IMR-90 (cell line): ENCODE measurements at regions not wholly inside any gene's neighbourhood (a gene's known extent, or its start where the extent isn't known, plus 50 kb on each side); places are given as distances from the start of the nearest gene placed in this dataset.

Experiments
- ATAC-seq: fragments of 200-7000 bp; cut with Tn5 transposase; 2 replicates; pipeline ENCODE4 v1.9.1; 2020; ENCODE audit warnings: low read depth, mild to moderate bottlenecking, moderate library complexity
- BruUV-seq: library from RNA; stranded (reverse); fragments of 400-500 nt; replicated peaks from 2 replicates; lab custom pipeline; 2021; lab: Mats Ljungman, UMichigan
- CTCF ChIA-PET: fragments of 300-600 bp; formaldehyde crosslinking; extraction: SDS; loops from one replicate; lab custom pipeline; 2021; ENCODE audit warnings: antibody characterized with exemption; lab: Yijun Ruan, JAX
- POLR2A ChIA-PET: fragments of 300-600 bp; sonication (Branson Sonifier 250); formaldehyde crosslinking; loops from one replicate; lab custom pipeline; 2022; ENCODE audit warnings: antibody characterized with exemption; ENCODE audit not compliant: unreplicated experiment; lab: Charles Lee
- DNase-seq: peaks from one replicate; pipeline ENCODE4 v3.0.0; 2013
- H2AFZ ChIP-seq: replicated peaks from 2 replicates; pipeline ENCODE3; 2013; ENCODE audit warnings: low read length, mild to moderate bottlenecking; ENCODE audit not compliant: poor library complexity
- H2AK5ac ChIP-seq: 2 replicates; pipeline ENCODE4 v1.6.1; 2013; ENCODE audit warnings: low read depth, low read length, inconsistent platforms
- H2AK9ac ChIP-seq: replicated peaks from 2 replicates; pipeline ENCODE3; 2013; ENCODE audit warnings: mild to moderate bottlenecking, low read depth, low read length, moderate library complexity; ENCODE audit not compliant: poor library complexity
- H2BK120ac ChIP-seq: 2 replicates; pipeline ENCODE4 v1.6.1; 2013; ENCODE audit warnings: low read depth, low read length, inconsistent platforms
- H2BK15ac ChIP-seq: 3 replicates; pipeline ENCODE4 v1.6.1; 2013; ENCODE audit warnings: low read depth, low read length, inconsistent platforms
- H2BK20ac ChIP-seq: 2 replicates; pipeline ENCODE4 v1.6.1; 2013; ENCODE audit warnings: low read depth, mild to moderate bottlenecking, inconsistent platforms, low read length, moderate library complexity
- H2BK5ac ChIP-seq: 2 replicates; pipeline ENCODE4 v1.6.1; 2013; ENCODE audit warnings: mild to moderate bottlenecking, low read depth, low read length, inconsistent platforms; ENCODE audit not compliant: poor library complexity, severe bottlenecking
- H3K14ac ChIP-seq: replicated peaks from 2 replicates; pipeline ENCODE4 v1.6.1; 2013; ENCODE audit warnings: low read depth, low read length, inconsistent platforms
- H3K18ac ChIP-seq: 2 replicates; pipeline ENCODE4 v1.6.1; 2013; ENCODE audit warnings: low read depth, low read length, control low read depth
- H3K23ac ChIP-seq: 2 replicates; pipeline ENCODE4 v1.6.1; 2013; ENCODE audit warnings: low read depth, low read length, inconsistent platforms
- H3K27ac ChIP-seq: 2 replicates; pipeline ENCODE4 v1.5.1; 2013; ENCODE audit warnings: mild to moderate bottlenecking, control low read depth, low read length; ENCODE audit not compliant: insufficient read depth
- H3K27me3 ChIP-seq: 2 replicates; pipeline ENCODE4 v1.6.1; 2013; ENCODE audit warnings: low read length; ENCODE audit not compliant: control insufficient read depth, insufficient read depth
- H3K36me3 ChIP-seq: 2 replicates; pipeline ENCODE4 v1.6.1; 2013; ENCODE audit warnings: low read length, mixed read lengths; ENCODE audit not compliant: control insufficient read depth, insufficient read depth
- H3K4ac ChIP-seq: 2 replicates; pipeline ENCODE4 v1.6.1; 2013; ENCODE audit warnings: low read depth, low read length, inconsistent platforms
- H3K4me1 ChIP-seq: 2 replicates; pipeline ENCODE4 v1.6.1; 2013; ENCODE audit warnings: low read length, mixed read lengths; ENCODE audit not compliant: control insufficient read depth, insufficient read depth
- H3K4me2 ChIP-seq: 2 replicates; pipeline ENCODE4 v1.6.1; 2013; ENCODE audit warnings: low read depth, mild to moderate bottlenecking, control low read depth, low read length, moderate library complexity
- H3K4me3 ChIP-seq: 2 replicates; pipeline ENCODE4 v1.5.1; 2013; ENCODE audit warnings: low read depth, mild to moderate bottlenecking, control low read depth, low read length, moderate library complexity; ENCODE audit not compliant: insufficient read depth
- H3K56ac ChIP-seq: 2 replicates; pipeline ENCODE4 v1.6.1; 2013; ENCODE audit warnings: low read length, inconsistent platforms; ENCODE audit not compliant: insufficient read depth; ENCODE audit errors: extremely low read depth
- H3K79me1 ChIP-seq, 2 experiments: 2 replicates each; pipeline ENCODE4 v1.6.1; 2013; ENCODE audit warnings: low read length in 2 of 2, inconsistent platforms in 1 of 2, low read depth in 1 of 2
- H3K9ac ChIP-seq: 2 replicates; pipeline ENCODE4 v1.6.1; 2013; ENCODE audit warnings: low read depth, low read length, control low read depth
- H3K9me1 ChIP-seq: 2 replicates; pipeline ENCODE4 v1.6.1; 2013; ENCODE audit warnings: low read length, inconsistent platforms; ENCODE audit not compliant: insufficient read depth
- H3K9me3 ChIP-seq: 2 replicates; pipeline ENCODE4 v1.6.1; 2013; ENCODE audit warnings: low read length; ENCODE audit not compliant: control insufficient read depth, insufficient read depth
- H4K20me1 ChIP-seq: 2 replicates; pipeline ENCODE4 v1.6.1; 2013; ENCODE audit warnings: low read length, inconsistent platforms; ENCODE audit not compliant: insufficient read depth
- H4K5ac ChIP-seq: 2 replicates; pipeline ENCODE4 v1.6.1; 2013; ENCODE audit warnings: mild to moderate bottlenecking, low read depth, low read length, control low read depth
- H4K8ac ChIP-seq, 2 experiments: 2 replicates each; pipeline ENCODE4 v1.6.1; 2013; ENCODE audit warnings: low read depth in 2 of 2, low read length in 2 of 2, control low read depth in 1 of 2, inconsistent platforms in 1 of 2
- H4K91ac ChIP-seq: 2 replicates; pipeline ENCODE4 v1.6.1; 2013; ENCODE audit warnings: low read depth, low read length, inconsistent platforms; ENCODE audit not compliant: insufficient read depth
- BHLHE40 ChIP-seq: fragments of 150-350 bp; IDR thresholded peaks from 2 replicates; pipeline ENCODE4 v1.6.1; 2016; ENCODE audit warnings: mild to moderate bottlenecking, low read depth, low read length
- CEBPB ChIP-seq: IDR thresholded peaks from 2 replicates; pipeline ENCODE4 v1.6.1; 2012; ENCODE audit warnings: low read depth, low read length, improper control_type of control experiment
- CHD1 ChIP-seq: IDR thresholded peaks from 2 replicates; pipeline ENCODE4 v1.6.1; 2012; ENCODE audit warnings: low read depth, low read length, improper control_type of control experiment
- CTCF ChIP-seq: conservative IDR thresholded peaks from 2 replicates; pipeline ENCODE4 v1.5.1; 2012; ENCODE audit warnings: mild to moderate bottlenecking, low read depth, low read length, improper control_type of control experiment
- ELK1 ChIP-seq: fragments of 150-350 bp; IDR thresholded peaks from 2 replicates; pipeline ENCODE4 v1.6.1; 2016; ENCODE audit warnings: low read depth, mild to moderate bottlenecking, low read length, moderate library complexity, borderline replicate concordance
- FOS ChIP-seq: fragments of 150-350 bp; IDR thresholded peaks from 2 replicates; pipeline ENCODE4 v1.6.1; 2016; ENCODE audit warnings: low read depth, low read length
- MAFK ChIP-seq: IDR thresholded peaks from 2 replicates; pipeline ENCODE4 v1.6.1; 2012; ENCODE audit warnings: low read depth, low read length, improper control_type of control experiment
- MAZ ChIP-seq: IDR thresholded peaks from 2 replicates; pipeline ENCODE4 v1.6.1; 2012; ENCODE audit warnings: low read depth, mild to moderate bottlenecking, low read length, improper control_type of control experiment, moderate library complexity, borderline replicate concordance
- MXI1 ChIP-seq: IDR thresholded peaks from 2 replicates; pipeline ENCODE4 v1.6.1; 2012; ENCODE audit warnings: low read depth, mild to moderate bottlenecking, low read length, moderate library complexity, borderline replicate concordance
- NFE2L2 ChIP-seq: fragments of 150-350 bp; IDR thresholded peaks from 2 replicates; pipeline ENCODE4 v1.6.1; 2016; ENCODE audit warnings: low read depth, mild to moderate bottlenecking, low read length
- POLR2A ChIP-seq: IDR thresholded peaks from 2 replicates; pipeline ENCODE4 v1.6.1; 2012; ENCODE audit warnings: mild to moderate bottlenecking, low read depth, low read length
- RAD21 ChIP-seq: IDR thresholded peaks from 2 replicates; pipeline ENCODE4 v1.6.1; 2012; ENCODE audit warnings: low read length, improper control_type of control experiment
- RCOR1 ChIP-seq: IDR thresholded peaks from 2 replicates; pipeline ENCODE4 v1.6.1; 2012; ENCODE audit warnings: mild to moderate bottlenecking, low read length, improper control_type of control experiment; ENCODE audit not compliant: insufficient replicate concordance
- RFX5 ChIP-seq: IDR thresholded peaks from 2 replicates; pipeline ENCODE4 v1.8.0; 2012; ENCODE audit warnings: low read depth, mild to moderate bottlenecking, low read length, moderate library complexity
- SMC3 ChIP-seq: fragments of 150-350 bp; IDR thresholded peaks from 2 replicates; pipeline ENCODE4 v1.6.1; 2016; ENCODE audit warnings: low read depth, mild to moderate bottlenecking, antibody characterized with exemption, low read length, moderate library complexity
- USF2 ChIP-seq: fragments of 150-350 bp; IDR thresholded peaks from 2 replicates; pipeline ENCODE4 v1.6.1; 2017; ENCODE audit warnings: mild to moderate bottlenecking, antibody characterized with exemption, low read length, low read depth
- WGBS, 2 experiments: methylation state at CpG; one replicate each; pipeline versions ENCODE4 v1.1.5 to v1.1.7; 2013; ENCODE audit warnings: missing lambda C conversion rate in 2 of 2; ENCODE audit not compliant: insufficient read length in 1 of 2; ENCODE audit errors: extremely low coverage in 2 of 2; 5-methylcytosine and 5-hydroxymethylcytosine counted together
- dilution Hi-C: fragments of 300-500 bp; cut with HindIII; formaldehyde crosslinking; loops from one replicate; pipeline ENCODE4 v1.14.3; 2018; ENCODE audit warnings: low sequenced_read_pairs; ENCODE audit not compliant: unreplicated experiment
- in situ Hi-C: fragments of 300-500 bp; cut with MboI; formaldehyde crosslinking; loops from 3 replicates; pipeline ENCODE4 v1.14.3; 2019; ENCODE audit warnings: low sequenced_read_pairs, inconsistent platforms, mixed read lengths
- intact Hi-C: fragments of 100-400 bp; cut with micrococcal nuclease; formaldehyde crosslinking; loops from 2 replicates; pipeline ENCODE4 v1.10.0; 2022

GRCh38 chr9:78598120-78598519 is 301.2 kb downstream of the PSAT1 start:
- Histone ChIP-seq H2AK5ac (no peak overlapping the region), H3K18ac (no peak overlapping the region), H3K79me1 (no peaks in the 10 kb centered on the region), H3K14ac (no peak overlapping the region), H4K8ac (no peak overlapping the region), H3K27me3 (no peaks in the 10 kb centered on the region), H3K4me1 (peaks cover 7% of the 10 kb centered on the region), H3K9me1 (0 out of 2 replicates have a peak, but pooled peaks cover 3% of the 10 kb centered on the region), H3K4me2 (no peak overlapping the region), H4K91ac (no peak overlapping the region), H2AK9ac (no peak overlapping the region), H3K9me3 (0 out of 2 replicates have a peak, but pooled peaks cover 3% of the 10 kb centered on the region), H3K56ac (no peak overlapping the region), H3K4me3 (no peak overlapping the region), H3K4ac (no peak overlapping the region), H2BK15ac (no peak overlapping the region), H3K27ac (no peak overlapping the region), H4K20me1 (no peaks in the 10 kb centered on the region), H4K5ac (no peak overlapping the region), H3K9ac (no peak overlapping the region), H2BK120ac (0 out of 2 replicates have a peak overlapping the region, but pooled peaks have one; percentile 35), H2BK5ac (no peak overlapping the region), H3K36me3 (no peaks in the 10 kb centered on the region), H3K23ac (no peak overlapping the region), H2BK20ac (peak overlapping the region; percentile 29; the same call in 1 of the 2 replicates), H2AFZ (no peak overlapping the region)
- in situ Hi-C loops (loop anchor here (25.0 kb wide), 1 partner anchor 964 kb away; the partner anchor contains the start of gene TLE4), intact Hi-C loops (no loop called here), dilution Hi-C loops (no loop called here)
- CTCF ChIA-PET = no interaction called here
- POLR2A ChIA-PET = no interaction called here
- ATAC-seq (no peak), DNase-seq (no peak)
- no TSS peak for BruUV-seq
- no peak for TF ChIP-seq RCOR1
- no peak for TF ChIP-seq CTCF
- no peak for TF ChIP-seq MXI1
- TF ChIP-seq NFE2L2 = no peak
- no peak for TF ChIP-seq CHD1
- TF ChIP-seq MAZ = no peak
- no peak for TF ChIP-seq RFX5
- TF ChIP-seq POLR2A = no peak
- no peak for TF ChIP-seq USF2
- no peak for TF ChIP-seq SMC3
- TF ChIP-seq CEBPB = no peak
- no peak for TF ChIP-seq ELK1
- TF ChIP-seq FOS = no peak
- TF ChIP-seq MAFK = no peak
- TF ChIP-seq RAD21 = no peak
- TF ChIP-seq BHLHE40 = no peak
- 100% methylated on average over 2 of the region's 5 CpGs; no CpG with 5 or more reads in 1 of the 2 experiments for WGBS, 2 experiments
